Naive thymus-derived CD4-positive, alpha-beta T cell (primary cell): ENCODE measurements at regions not wholly inside any gene's neighbourhood (a gene's known extent, or its start where the extent isn't known, plus 50 kb on each side); places are given as distances from the start of the nearest gene placed in this dataset.

ENCODE experiments used
- ATAC-seq: fragments of 150-1000 bp; cut with Tn5 transposase; 2 replicates; pipeline ENCODE4 v1.10.0; 2021; ENCODE audit warnings: mild to moderate bottlenecking, moderate library complexity
- CTCF ChIA-PET: fragments of 350-600 bp; sonication (Branson Sonifier 250); formaldehyde crosslinking; loops from one replicate; lab custom pipeline; 2021; ENCODE audit warnings: antibody characterized with exemption; lab: Charles Lee
- POLR2A ChIA-PET: fragments of 350-600 bp; sonication (Branson Sonifier 250); formaldehyde crosslinking; loops from one replicate; lab custom pipeline; 2021; ENCODE audit warnings: antibody characterized with exemption, inconsistent platforms; lab: Charles Lee
- DNase-seq, 9 donors: peaks; one replicate each; pipeline versions ENCODE4 v3.0.0 to v3.0.0-alpha.2; 2020 to 2022; ENCODE audit warnings: mixed read lengths in 1 of 9
- H3K27ac ChIP-seq: one replicate; pipeline ENCODE4 v1.7.0; 2013; ENCODE audit warnings: mild to moderate bottlenecking, low read depth, low read length, moderate library complexity
- H3K27me3 ChIP-seq, 2 donors: one replicate each; pipeline ENCODE4 v1.7.0; 2013; ENCODE audit warnings: low read length in 2 of 2, mild to moderate bottlenecking in 2 of 2, moderate library complexity in 2 of 2; ENCODE audit not compliant: control insufficient read depth in 2 of 2, insufficient read depth in 2 of 2
- H3K36me3 ChIP-seq, 3 experiments: 1 replicate in 2 of 3; 2 replicates in 1 of 3; pipeline ENCODE4 v1.7.0; 2013; ENCODE audit warnings: low read length in 3 of 3, mild to moderate bottlenecking in 3 of 3, moderate library complexity in 1 of 3; ENCODE audit not compliant: insufficient read depth in 3 of 3, control insufficient read depth in 2 of 3
- H3K4me1 ChIP-seq, 2 donors: one replicate each; pipeline ENCODE4 v1.7.0; 2013; ENCODE audit warnings: low read length in 2 of 2, mild to moderate bottlenecking in 2 of 2, moderate library complexity in 1 of 2; ENCODE audit not compliant: control insufficient read depth in 2 of 2, insufficient read depth in 2 of 2
- H3K4me3 ChIP-seq: 2 replicates; pipeline ENCODE4 v1.7.0; 2013; ENCODE audit warnings: mild to moderate bottlenecking, low read length
- H3K9me3 ChIP-seq, 3 experiments: 1 replicate in 2 of 3; 2 replicates in 1 of 3; pipeline ENCODE4 v1.7.0; 2013; ENCODE audit warnings: low read length in 3 of 3; ENCODE audit not compliant: control insufficient read depth in 2 of 3
- H3K27ac Mint-ChIP-seq, 9 donors: one replicate each; pipeline ENCODE4 v1.8.0; 2020 to 2022; ENCODE audit warnings: mixed read lengths in 9 of 9, mild to moderate bottlenecking in 8 of 9, moderate library complexity in 5 of 9, inconsistent platforms in 2 of 9
- H3K27me3 Mint-ChIP-seq, 5 donors: one replicate each; pipeline ENCODE4 v1.8.0; 2021 to 2022; ENCODE audit warnings: mixed read lengths in 5 of 5, mild to moderate bottlenecking in 1 of 5
- H3K36me3 Mint-ChIP-seq, 5 donors: one replicate each; pipeline ENCODE4 v1.8.0; 2020 to 2022; ENCODE audit warnings: mixed read lengths in 5 of 5, mild to moderate bottlenecking in 3 of 5, inconsistent platforms in 1 of 5
- H3K4me1 Mint-ChIP-seq, 7 donors: one replicate each; pipeline ENCODE4 v1.8.0; 2020 to 2022; ENCODE audit warnings: mixed read lengths in 7 of 7, mild to moderate bottlenecking in 3 of 7, inconsistent platforms in 1 of 7
- H3K4me3 Mint-ChIP-seq, 10 donors: one replicate each; pipeline ENCODE4 v1.8.0; 2020 to 2022; ENCODE audit warnings: mild to moderate bottlenecking in 10 of 10, mixed read lengths in 10 of 10, moderate library complexity in 6 of 10, inconsistent platforms in 2 of 10
- H3K9me3 Mint-ChIP-seq, 11 donors: one replicate each; pipeline ENCODE4 v1.8.0; 2020 to 2022; ENCODE audit warnings: mixed read lengths in 11 of 11, mild to moderate bottlenecking in 4 of 11, inconsistent platforms in 1 of 11, moderate library complexity in 1 of 11
- intact Hi-C, 2 donors: fragments of 100-400 bp; cut with micrococcal nuclease; formaldehyde crosslinking; loops; one replicate each; pipeline ENCODE4 v1.15.1; 2023

GRCh38 chr2:181380581-181380980 lies 76.6 kb upstream of the ITGA4 start:
- POLR2A ChIA-PET, result no interaction called here

GRCh38 chr2:181384923-181385322 lies 72.3 kb upstream of the ITGA4 start:
- no peak for DNase-seq
- Histone ChIP-seq H3K27me3 (no peaks in the 10 kb centered on the region), H3K4me3 (no peak overlapping the region), H3K27ac (no peak overlapping the region), H3K4me1 (no peaks in the 10 kb centered on the region), H3K9me3 (no peaks in the 10 kb centered on the region), H3K36me3 (no peaks in the 10 kb centered on the region)
- Mint-ChIP-seq H3K4me1 (no peaks in the 10 kb centered on the region), H3K36me3 (peaks cover 0 to 26% (median 8%) of the 10 kb centered on the region in 5 donors), H3K27ac (no peak overlapping the region), H3K4me3 (no peak overlapping the region), H3K27me3 (no peaks in the 10 kb centered on the region), H3K9me3 (peaks cover 0 to 33% (median 4%) of the 10 kb centered on the region in 11 donors)
- intact Hi-C loops, result no loop called here
- no peak for ATAC-seq
- CTCF ChIA-PET, result no interaction called here
- POLR2A ChIA-PET, result interaction anchor here (0.7 kb wide), 1 partner anchor 92 kb away, joined by 4 read pairs; no protein-coding TSS in a partner anchor

More at GRCh38 chr2:181380581-181380980, 76.6 kb upstream of the ITGA4 start:
- CTCF ChIA-PET, result interaction anchor here (0.6 kb wide), 1 partner anchor 38 kb away, joined by 3 read pairs; no protein-coding TSS in a partner anchor
- Mint-ChIP-seq H3K27me3 (no peaks in the 10 kb centered on the region), H3K4me3 (no peak overlapping the region), H3K9me3 (peaks cover 0 to 23% (median 4%) of the 10 kb centered on the region in 11 donors), H3K27ac (no peak overlapping the region), H3K4me1 (peaks cover 0 to 6% (median 0%) of the 10 kb centered on the region in 7 donors), H3K36me3 (peaks cover 8 to 30% (median 12%) of the 10 kb centered on the region in 5 donors)
- Histone ChIP-seq H3K4me3 (no peak overlapping the region), H3K27me3 (no peaks in the 10 kb centered on the region), H3K36me3 (no peaks in the 10 kb centered on the region), H3K9me3 (no peaks in the 10 kb centered on the region), H3K4me1 (no peaks in the 10 kb centered on the region), H3K27ac (no peak overlapping the region)
- ATAC-seq (no peak), DNase-seq (no peak)
- intact Hi-C loops, result loop anchor here in 1 of 2 donors (2.0 kb wide), 1 partner anchor 14 kb away; no protein-coding TSS in a partner anchor

- H3K27ac ChIP-seq, result no peak overlapping the region
- ChIA-PET CTCF (no interaction called here), POLR2A (no interaction called here)
- H3K27me3 ChIP-seq, result no peaks in the 10 kb centered on the region
- ATAC-seq, result no peak
- H3K36me3 Mint-ChIP-seq, result peaks cover 0 to 20% (median 7%) of the 10 kb centered on the region in 5 donors
- intact Hi-C loops, result no loop called here
- no peak overlapping the region for H3K4me3 ChIP-seq
- peaks cover 9 to 21% (median 17%) of the 10 kb centered on the region in 7 donors for H3K4me1 Mint-ChIP-seq
- H3K27ac Mint-ChIP-seq, result no peak overlapping the region
- no peak overlapping the region for H3K4me3 Mint-ChIP-seq
- H3K9me3 ChIP-seq, result no peaks in the 10 kb centered on the region
- no peak for DNase-seq
- H3K9me3 Mint-ChIP-seq, result peaks cover 0 to 20% (median 4%) of the 10 kb centered on the region in 11 donors
- no peaks in the 10 kb centered on the region for H3K27me3 Mint-ChIP-seq
- H3K36me3 ChIP-seq, result no peaks in the 10 kb centered on the region
- peaks cover 5% of the 10 kb centered on the region in 2 donors for H3K4me1 ChIP-seq
These were observed 67.7 kb upstream of the ITGA4 start for GRCh38 chr2:181389524-181389923.

- no peaks in the 10 kb centered on the region for H3K27me3 Mint-ChIP-seq
- H3K27me3 ChIP-seq, result no peaks in the 10 kb centered on the region
- ATAC-seq (peak; percentile 77), DNase-seq (peak in 3 of 9 donors; percentile 8 to 14 (median 12))
- peak overlapping the region; percentile 10 for H3K27ac ChIP-seq
- H3K4me1 ChIP-seq, result peaks cover 20 to 21% of the 10 kb centered on the region in 2 donors
- peak overlapping the region; percentile 46 to 79 (median 66) for H3K4me3 Mint-ChIP-seq
- H3K4me1 Mint-ChIP-seq, result peaks cover 20 to 44% (median 32%) of the 10 kb centered on the region in 7 donors
- peaks cover 0 to 26% (median 0%) of the 10 kb centered on the region in 5 donors for H3K36me3 Mint-ChIP-seq
- no peaks in the 10 kb centered on the region for H3K9me3 ChIP-seq
- intact Hi-C loops, result loop anchor here (1.0 to 5.0 kb wide), 2 partner anchors 41 to 88 kb away; no protein-coding TSS in a partner anchor
- CTCF ChIA-PET, result no interaction called here
- peak overlapping the region; percentile 49 for H3K4me3 ChIP-seq
- H3K9me3 Mint-ChIP-seq, result peaks cover 0 to 9% (median 0%) of the 10 kb centered on the region in 11 donors
- H3K27ac Mint-ChIP-seq, result peak overlapping the region; percentile 38 to 84 (median 69)
- POLR2A ChIA-PET, result interaction anchor here (1.2 to 2.3 kb wide), 2 partner anchors 64 to 85 kb away, joined by 3 to 10 read pairs; partner anchors contain the start of gene ITGA4
- no peaks in the 10 kb centered on the region for H3K36me3 ChIP-seq
These were observed 63.7 kb upstream of the ITGA4 start for GRCh38 chr2:181393472-181393871.

GRCh38 chr2:181394741-181395437 lies 62.3 kb upstream of the ITGA4 start:
- intact Hi-C loops, result loop anchor here in 1 of 2 donors (2.0 to 5.0 kb wide), 2 partner anchors 14 to 43 kb away; no protein-coding TSS in a partner anchor

GRCh38 chr2:181395851-181396250 lies 61.3 kb upstream of the ITGA4 start:
- H3K4me1 Mint-ChIP-seq, result peaks cover 20 to 44% (median 32%) of the 10 kb centered on the region in 7 donors
- peak overlapping the region in 3 of 10 donors; percentile 25 to 54 (median 37) for H3K4me3 Mint-ChIP-seq
- Histone ChIP-seq H3K27me3 (no peaks in the 10 kb centered on the region), H3K4me1 (peaks cover 20 to 21% of the 10 kb centered on the region in 2 donors), H3K4me3 (no peak overlapping the region), H3K27ac (no peak overlapping the region), H3K9me3 (no peaks in the 10 kb centered on the region), H3K36me3 (no peaks in the 10 kb centered on the region)
- ChIA-PET POLR2A (interaction anchor here (0.6 to 0.9 kb wide), 3 partner anchors 10 to 95 kb away, joined by 3 read pairs; no protein-coding TSS in a partner anchor), CTCF (interaction anchor here (0.7 kb wide), 1 partner anchor 291 kb away, joined by 3 read pairs; no protein-coding TSS in a partner anchor)
- H3K9me3 Mint-ChIP-seq, result peaks cover 0 to 9% (median 0%) of the 10 kb centered on the region in 11 donors
- DNase-seq, result no peak
- peak overlapping the region in 2 of 9 donors; percentile 49 to 56 for H3K27ac Mint-ChIP-seq
- H3K27me3 Mint-ChIP-seq, result no peaks in the 10 kb centered on the region
- no peak for ATAC-seq
- intact Hi-C loops, result loop anchor here (2.0 kb wide), 2 partner anchors 15 to 61 kb away; partner anchors contain the start of gene ITGA4 (in 1 of the 2)
- peaks cover 0 to 28% (median 0%) of the 10 kb centered on the region in 5 donors for H3K36me3 Mint-ChIP-seq

More at GRCh38 chr2:181394741-181395437, 62.3 kb upstream of the ITGA4 start:
- Histone ChIP-seq H3K4me1 (peaks cover 20 to 21% of the 10 kb centered on the region in 2 donors), H3K36me3 (no peaks in the 10 kb centered on the region), H3K27me3 (no peaks in the 10 kb centered on the region), H3K9me3 (no peaks in the 10 kb centered on the region), H3K4me3 (no peak overlapping the region), H3K27ac (no peak overlapping the region)
- ChIA-PET POLR2A (interaction anchor here (0.6 to 2.3 kb wide), 5 partner anchors 11 to 397 kb away, joined by 3 to 10 read pairs (median 3); partner anchors contain the start of gene ITGA4), CTCF (interaction anchor here (0.7 to 1.3 kb wide), 5 partner anchors 8 to 269 kb away, joined by 3 to 4 read pairs (median 3); no protein-coding TSS in a partner anchor)
- ATAC-seq (peak; percentile 44), DNase-seq (peak in 4 of 9 donors; percentile 7 to 18 (median 10))
- Mint-ChIP-seq H3K4me1 (peaks cover 20 to 44% (median 32%) of the 10 kb centered on the region in 7 donors), H3K27ac (peak overlapping the region; percentile 4 to 84 (median 57)), H3K27me3 (no peaks in the 10 kb centered on the region), H3K9me3 (peaks cover 0 to 9% (median 0%) of the 10 kb centered on the region in 11 donors), H3K4me3 (peak overlapping the region in 9 of 10 donors; percentile 11 to 70 (median 48)), H3K36me3 (peaks cover 0 to 27% (median 0%) of the 10 kb centered on the region in 5 donors)
